Dendritic cell treated with granulocyte-macrophage colony-stimulating factor and Interleukin-4, amounts not matched to agents 40 ng/mL and 50 ng/mL, for 4 days (primary cell): ENCODE measurements at regions not wholly inside any gene's neighbourhood (a gene's known extent, or its start where the extent isn't known, plus 50 kb on each side); places are given as distances from the start of the nearest gene placed in this dataset.

ENCODE experiments used
- H3K27ac Mint-ChIP-seq: one replicate; pipeline ENCODE4 v1.8.0; 2022; ENCODE audit warnings: mild to moderate bottlenecking, mixed read lengths
- H3K27me3 Mint-ChIP-seq: one replicate; pipeline ENCODE4 v1.8.0; 2022; ENCODE audit warnings: mild to moderate bottlenecking, mixed read lengths
- H3K36me3 Mint-ChIP-seq: one replicate; pipeline ENCODE4 v1.8.0; 2022; ENCODE audit warnings: low read depth, mixed read lengths
- H3K4me1 Mint-ChIP-seq: one replicate; pipeline ENCODE4 v1.8.0; 2022; ENCODE audit warnings: low read depth, mixed read lengths
- H3K4me3 Mint-ChIP-seq: one replicate; pipeline ENCODE4 v1.8.0; 2022; ENCODE audit warnings: mild to moderate bottlenecking, moderate library complexity, mixed read lengths
- H3K9me3 Mint-ChIP-seq: one replicate; pipeline ENCODE4 v1.8.0; 2022; ENCODE audit warnings: mixed read lengths
- intact Hi-C: fragments of 100-400 bp; cut with micrococcal nuclease; formaldehyde crosslinking; loops from one replicate; pipeline ENCODE4 v1.15.0; 2022

DNA sequence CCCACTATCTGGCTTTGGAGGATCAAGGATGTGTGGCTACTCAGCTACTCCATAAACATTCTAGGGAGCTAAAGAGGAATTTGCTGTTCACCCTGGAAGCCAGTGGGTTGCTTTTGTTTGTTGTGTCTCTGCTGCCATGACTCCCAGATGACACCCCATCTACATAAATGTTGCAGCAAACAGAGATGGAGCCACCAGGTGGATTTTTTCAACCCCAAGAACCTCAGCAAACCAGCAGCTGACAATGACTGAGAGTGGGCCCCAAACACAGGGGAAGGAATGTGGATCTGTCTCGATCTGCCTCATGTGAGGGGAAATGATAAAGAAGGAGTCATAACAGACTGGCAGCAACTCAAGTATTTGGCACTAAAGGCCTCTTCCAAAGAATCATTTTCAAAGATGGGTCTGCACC is 132.7 kb upstream of the TNC start:
- no peaks in the 10 kb centered on the region for H3K4me1 Mint-ChIP-seq
- intact Hi-C loops = no loop called here
- H3K9me3 Mint-ChIP-seq = peaks cover 6% of the 10 kb centered on the region
- no peak overlapping the region for H3K27ac Mint-ChIP-seq
- no peaks in the 10 kb centered on the region for H3K36me3 Mint-ChIP-seq
- no peaks in the 10 kb centered on the region for H3K27me3 Mint-ChIP-seq
- H3K4me3 Mint-ChIP-seq = no peak overlapping the region

DNA sequence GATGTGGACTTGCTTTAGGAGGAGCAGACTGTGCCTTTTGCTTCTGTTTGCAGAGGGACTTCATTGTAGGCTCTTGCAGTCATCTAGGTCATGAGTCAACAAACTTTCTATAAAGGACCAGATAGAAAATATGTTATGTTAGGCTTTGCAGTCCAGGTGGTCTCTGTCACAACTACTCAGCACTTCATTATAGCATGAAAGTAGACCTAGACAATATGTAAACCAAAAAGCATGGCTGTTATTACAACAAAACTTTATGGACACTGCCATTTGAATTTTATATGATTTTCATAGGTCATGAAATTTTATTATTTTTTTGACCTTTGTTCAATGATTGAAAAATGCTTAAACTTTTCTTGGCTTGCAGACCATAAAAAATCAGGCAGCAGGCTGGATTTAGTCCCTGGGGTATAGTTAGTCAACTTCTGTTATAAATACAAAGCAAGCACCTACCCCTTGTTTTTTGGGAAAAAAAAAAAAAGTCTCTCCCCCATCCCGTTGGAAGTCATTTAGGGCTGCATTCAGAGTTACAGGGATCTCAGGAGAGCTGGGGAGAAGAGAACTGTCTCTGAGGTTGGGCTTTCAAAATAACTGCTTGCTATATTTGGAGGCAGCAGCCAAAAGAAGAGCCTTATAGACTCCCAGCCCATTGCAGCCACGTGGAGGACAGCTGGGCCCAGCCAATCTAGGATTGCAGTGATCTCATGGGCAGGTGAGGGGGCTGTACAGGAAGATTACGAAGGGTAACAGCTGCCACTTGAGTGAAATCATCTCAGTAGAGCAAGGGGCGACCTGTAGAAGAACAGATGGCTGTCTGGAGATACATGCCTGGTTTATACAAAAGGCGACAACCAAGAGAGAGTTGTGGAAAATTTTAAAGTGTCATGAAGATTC is 136.6 kb upstream of the TNC start:
- H3K4me1 Mint-ChIP-seq = no peaks in the 10 kb centered on the region
- H3K27me3 Mint-ChIP-seq = no peaks in the 10 kb centered on the region
- no peaks in the 10 kb centered on the region for H3K36me3 Mint-ChIP-seq
- no peak overlapping the region for H3K27ac Mint-ChIP-seq
- intact Hi-C loops = no loop called here
- H3K4me3 Mint-ChIP-seq = no peak overlapping the region
- H3K9me3 Mint-ChIP-seq = peaks cover 6% of the 10 kb centered on the region

DNA sequence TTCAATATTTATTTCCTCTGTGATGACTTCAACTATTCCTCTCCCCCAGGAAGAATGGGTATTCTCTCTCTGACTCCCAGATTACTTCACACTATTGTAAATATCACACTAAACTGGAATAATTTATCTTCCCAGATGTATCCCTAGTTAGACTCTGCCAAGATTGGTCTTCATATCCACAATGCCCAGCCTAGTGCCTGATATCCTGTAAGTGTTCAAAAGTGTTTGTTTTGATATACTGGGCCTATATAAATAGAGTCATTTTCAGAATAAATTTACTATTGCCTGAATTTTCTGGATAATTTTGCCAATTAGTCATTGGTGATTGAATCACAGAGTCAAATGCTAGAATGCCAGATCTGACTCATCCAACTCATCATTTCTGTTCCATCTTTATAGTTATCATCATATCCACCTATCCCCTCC is 143.7 kb upstream of the TNC start:
- Mint-ChIP-seq H3K27ac (no peak overlapping the region), H3K27me3 (no peaks in the 10 kb centered on the region), H3K9me3 (no peaks in the 10 kb centered on the region), H3K4me3 (no peak overlapping the region), H3K4me1 (no peaks in the 10 kb centered on the region), H3K36me3 (no peaks in the 10 kb centered on the region)
- intact Hi-C loops = no loop called here

DNA sequence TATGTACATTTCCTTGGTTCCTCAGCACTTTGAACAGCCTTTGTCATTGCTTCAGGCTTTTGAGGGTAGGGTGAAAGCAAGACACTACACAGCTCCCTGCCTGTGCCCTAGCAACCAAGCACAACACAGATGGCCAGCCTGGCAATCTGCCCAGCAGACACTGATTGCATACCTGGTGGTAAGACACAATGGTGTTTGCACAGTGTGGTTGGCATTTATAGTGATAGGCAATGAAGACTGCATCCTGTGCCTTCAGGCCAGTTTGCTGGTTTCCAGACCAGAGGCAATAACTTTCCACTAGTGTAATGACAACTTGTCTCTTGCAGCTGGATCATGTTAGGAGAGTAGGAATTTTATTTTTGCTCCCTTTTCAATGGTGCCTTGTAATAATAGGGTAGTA is 144.5 kb upstream of the TNC start:
- intact Hi-C loops = no loop called here
- Mint-ChIP-seq H3K27me3 (no peaks in the 10 kb centered on the region), H3K36me3 (no peaks in the 10 kb centered on the region), H3K4me1 (no peaks in the 10 kb centered on the region), H3K9me3 (no peaks in the 10 kb centered on the region), H3K4me3 (no peak overlapping the region), H3K27ac (no peak overlapping the region)

DNA sequence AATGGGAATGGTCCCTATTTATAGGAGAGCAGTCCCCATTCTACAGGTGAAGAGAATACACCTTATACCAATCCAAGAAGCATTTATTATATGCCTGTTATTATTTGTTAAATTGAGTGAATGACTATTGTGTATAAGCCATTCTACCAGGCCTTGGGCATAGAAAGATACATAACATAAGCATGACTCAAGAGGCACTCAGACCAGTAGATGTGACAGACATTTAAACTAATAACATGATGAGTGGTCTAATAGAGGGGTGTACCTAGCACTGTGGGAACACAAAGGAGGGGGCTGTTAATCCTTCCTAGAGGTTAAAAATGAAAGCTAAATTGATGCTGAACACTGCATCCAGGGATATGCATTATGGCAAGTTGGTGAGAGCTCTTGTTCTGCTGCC is 145.0 kb upstream of the TNC start:
- H3K4me3 Mint-ChIP-seq = no peak overlapping the region
- H3K27me3 Mint-ChIP-seq = no peaks in the 10 kb centered on the region
- H3K36me3 Mint-ChIP-seq = no peaks in the 10 kb centered on the region
- no peaks in the 10 kb centered on the region for H3K4me1 Mint-ChIP-seq
- no peaks in the 10 kb centered on the region for H3K9me3 Mint-ChIP-seq
- no peak overlapping the region for H3K27ac Mint-ChIP-seq
- intact Hi-C loops = no loop called here

DNA sequence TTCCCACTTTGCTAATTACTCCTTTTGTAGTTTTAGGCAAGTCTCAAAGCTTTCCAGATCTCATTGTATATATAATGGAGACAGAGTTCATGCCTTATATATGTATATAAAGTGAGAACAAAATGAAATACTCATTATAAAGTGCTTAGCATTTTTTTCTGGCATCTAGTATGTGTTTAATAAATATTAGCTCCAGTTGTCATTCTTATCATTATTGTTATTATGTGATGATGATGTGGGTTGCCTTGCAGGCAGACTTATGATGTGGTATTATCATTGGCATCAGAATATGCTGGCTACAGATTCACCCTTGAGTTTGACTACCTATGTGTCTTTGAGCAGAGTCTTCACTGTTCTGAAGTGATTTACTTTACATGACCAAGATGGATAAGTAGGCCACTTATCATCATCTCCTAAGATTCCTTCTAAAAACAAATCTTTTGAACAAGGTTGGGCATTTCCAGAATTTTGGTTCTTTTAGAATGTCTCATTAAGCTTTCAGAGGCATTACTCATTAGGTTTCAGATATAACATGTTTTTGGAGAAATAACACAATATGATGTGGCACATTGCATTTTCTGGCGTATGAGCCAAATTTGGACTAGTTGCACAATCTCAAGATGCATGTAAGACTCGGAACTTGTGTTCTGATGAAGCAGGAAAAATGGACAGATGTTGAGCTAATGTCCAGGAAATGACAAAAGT is 145.6 kb upstream of the TNC start:
- H3K36me3 Mint-ChIP-seq = no peaks in the 10 kb centered on the region
- no peak overlapping the region for H3K27ac Mint-ChIP-seq
- no peak overlapping the region for H3K4me3 Mint-ChIP-seq
- no peaks in the 10 kb centered on the region for H3K27me3 Mint-ChIP-seq
- intact Hi-C loops = no loop called here
- no peaks in the 10 kb centered on the region for H3K9me3 Mint-ChIP-seq
- no peaks in the 10 kb centered on the region for H3K4me1 Mint-ChIP-seq

DNA sequence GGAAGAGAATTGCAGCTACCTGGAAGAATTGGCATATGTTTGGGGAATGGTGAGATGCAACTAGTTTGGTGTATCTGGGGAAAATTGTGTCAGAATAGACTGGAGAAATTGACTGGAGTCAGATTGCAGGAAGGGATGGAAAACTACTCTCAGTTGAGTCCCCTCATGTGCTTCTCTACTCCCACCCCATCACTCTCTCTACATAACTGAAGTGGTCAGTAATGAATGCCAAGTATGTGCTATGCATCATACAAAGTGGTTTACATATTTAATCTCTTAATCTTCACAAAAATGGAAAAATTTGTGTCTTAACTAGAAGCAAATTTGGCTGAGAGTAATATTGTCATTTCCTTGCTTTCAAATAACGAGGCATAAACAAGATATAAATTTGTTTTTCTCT is 146.4 kb upstream of the TNC start:
- no peaks in the 10 kb centered on the region for H3K9me3 Mint-ChIP-seq
- no peaks in the 10 kb centered on the region for H3K27me3 Mint-ChIP-seq
- no peaks in the 10 kb centered on the region for H3K36me3 Mint-ChIP-seq
- H3K27ac Mint-ChIP-seq = no peak overlapping the region
- intact Hi-C loops = no loop called here
- no peaks in the 10 kb centered on the region for H3K4me1 Mint-ChIP-seq
- H3K4me3 Mint-ChIP-seq = no peak overlapping the region

DNA sequence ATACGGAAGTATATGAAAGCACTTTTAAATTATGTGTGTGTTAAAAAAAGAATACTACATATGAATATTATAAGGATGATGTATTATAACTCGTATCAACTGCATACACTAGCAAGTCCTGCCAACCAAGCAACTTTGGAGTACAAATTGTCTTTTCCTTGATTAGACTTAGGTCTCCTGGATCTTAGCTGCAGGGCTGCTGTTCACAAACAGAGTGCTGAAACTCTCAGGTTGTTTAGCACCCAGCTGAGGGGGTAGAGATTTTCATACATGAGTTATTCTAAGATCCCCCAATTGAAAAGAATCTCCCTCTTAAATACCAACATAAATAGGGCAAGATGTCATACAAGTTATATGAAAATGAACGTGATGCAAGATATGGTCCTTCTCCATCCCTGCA is 149.8 kb upstream of the TNC start:
- intact Hi-C loops = no loop called here
- Mint-ChIP-seq H3K27me3 (no peaks in the 10 kb centered on the region), H3K9me3 (no peaks in the 10 kb centered on the region), H3K36me3 (no peaks in the 10 kb centered on the region), H3K27ac (no peak overlapping the region), H3K4me3 (no peak overlapping the region), H3K4me1 (no peaks in the 10 kb centered on the region)

DNA sequence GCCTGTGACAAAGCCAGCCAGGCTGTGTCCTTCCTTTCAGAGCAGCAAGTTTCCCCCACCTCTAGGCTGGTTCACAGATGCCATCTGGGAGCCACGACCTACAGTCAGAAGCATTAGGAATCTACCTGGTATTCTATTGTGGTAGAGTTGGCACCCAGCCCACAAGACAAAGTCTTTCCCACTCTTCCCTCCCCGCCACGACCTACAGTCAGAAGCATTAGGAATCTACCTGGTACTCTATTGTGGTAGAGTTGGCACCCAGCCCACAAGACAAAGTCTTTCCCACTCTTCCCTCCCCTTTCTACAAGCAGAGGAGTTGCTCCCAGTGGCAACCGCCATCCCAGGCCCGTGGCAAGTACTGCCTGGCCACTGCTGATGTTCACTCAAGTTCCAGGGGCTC is 157.8 kb upstream of the TNC start:
- intact Hi-C loops = no loop called here
- Mint-ChIP-seq H3K27ac (no peak overlapping the region), H3K9me3 (no peaks in the 10 kb centered on the region), H3K27me3 (no peaks in the 10 kb centered on the region), H3K36me3 (no peaks in the 10 kb centered on the region), H3K4me3 (no peak overlapping the region), H3K4me1 (no peaks in the 10 kb centered on the region)

DNA sequence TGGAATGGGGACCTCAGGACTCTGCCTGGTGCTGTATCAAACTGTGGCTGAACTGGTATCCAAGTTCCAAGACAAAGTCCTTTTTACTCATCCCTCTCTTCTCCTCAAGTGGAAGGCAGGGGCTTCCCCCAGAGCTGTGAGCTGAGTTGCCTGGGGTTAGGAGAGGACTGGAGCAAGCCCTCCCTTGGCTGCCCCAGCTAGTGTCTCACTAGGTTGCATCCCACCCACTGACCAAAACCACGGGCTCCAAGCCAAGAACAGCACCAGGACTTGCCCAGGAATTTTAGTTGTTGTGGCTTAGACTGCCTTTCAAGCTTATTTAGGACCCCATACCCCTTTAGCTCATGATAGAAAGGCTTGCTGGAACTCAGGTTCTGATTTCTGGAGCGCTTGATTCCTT is 158.7 kb upstream of the TNC start:
- Mint-ChIP-seq H3K4me3 (no peak overlapping the region), H3K9me3 (no peaks in the 10 kb centered on the region), H3K27me3 (no peaks in the 10 kb centered on the region), H3K4me1 (no peaks in the 10 kb centered on the region), H3K36me3 (no peaks in the 10 kb centered on the region), H3K27ac (no peak overlapping the region)
- intact Hi-C loops = no loop called here

DNA sequence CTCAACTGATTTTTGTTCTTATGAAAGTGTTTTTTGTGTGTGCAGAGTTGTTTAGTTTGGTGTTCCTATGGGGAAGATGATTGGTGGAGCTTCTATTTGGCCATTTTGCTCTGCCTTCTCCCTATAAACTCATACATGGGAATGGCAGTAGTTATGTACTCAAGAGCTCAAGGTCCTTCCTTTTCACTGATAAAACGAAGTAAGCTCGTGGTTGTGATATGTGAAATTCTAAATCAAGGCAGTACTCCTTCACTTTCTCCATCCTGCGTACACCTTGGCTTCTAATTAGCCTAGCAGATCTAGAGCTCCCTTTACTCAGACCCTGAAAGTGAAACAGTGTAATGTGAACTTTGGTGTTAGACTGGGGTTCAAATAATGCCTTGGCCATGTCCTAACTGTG is 159.3 kb upstream of the TNC start:
- Mint-ChIP-seq H3K36me3 (no peaks in the 10 kb centered on the region), H3K27me3 (no peaks in the 10 kb centered on the region), H3K27ac (no peak overlapping the region), H3K4me3 (no peak overlapping the region), H3K4me1 (no peaks in the 10 kb centered on the region), H3K9me3 (no peaks in the 10 kb centered on the region)
- intact Hi-C loops = no loop called here

DNA sequence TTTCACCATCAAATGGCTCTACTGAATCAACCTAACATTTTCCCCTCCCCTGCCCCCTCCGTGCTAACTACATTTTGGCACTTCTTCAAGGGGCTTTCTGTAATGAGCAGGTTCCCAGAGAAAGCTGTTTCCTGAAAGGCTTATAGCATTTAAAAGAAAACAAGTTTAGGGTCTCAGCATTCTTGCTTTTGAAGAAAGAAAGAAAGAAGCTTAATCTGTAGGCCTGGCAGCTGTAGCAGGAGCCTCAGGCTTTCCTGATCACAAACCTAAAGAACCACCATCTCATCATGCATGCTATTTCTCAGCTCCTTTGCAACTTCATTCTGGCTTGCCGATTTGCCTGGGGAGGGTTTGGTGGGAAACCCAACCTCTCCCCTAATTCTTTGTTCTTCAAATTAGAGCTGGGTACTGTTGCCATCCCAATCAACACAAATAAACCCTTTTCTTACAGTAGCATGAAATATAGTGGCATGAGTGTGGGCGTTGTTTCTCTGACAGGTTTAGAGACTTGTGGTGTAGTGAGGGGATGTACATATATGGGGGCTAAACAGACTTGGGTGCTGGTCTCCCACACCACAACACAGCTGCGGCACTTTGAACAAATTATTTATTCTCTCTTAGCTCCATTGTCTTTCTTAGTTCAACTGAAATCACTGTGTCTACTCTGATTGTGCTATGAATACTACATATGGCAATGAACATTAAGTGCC is 160.5 kb upstream of the TNC start:
- H3K27me3 Mint-ChIP-seq = no peaks in the 10 kb centered on the region
- no peaks in the 10 kb centered on the region for H3K4me1 Mint-ChIP-seq
- H3K27ac Mint-ChIP-seq = no peak overlapping the region
- H3K4me3 Mint-ChIP-seq = no peak overlapping the region
- no peaks in the 10 kb centered on the region for H3K36me3 Mint-ChIP-seq
- H3K9me3 Mint-ChIP-seq = no peaks in the 10 kb centered on the region
- intact Hi-C loops = no loop called here

DNA sequence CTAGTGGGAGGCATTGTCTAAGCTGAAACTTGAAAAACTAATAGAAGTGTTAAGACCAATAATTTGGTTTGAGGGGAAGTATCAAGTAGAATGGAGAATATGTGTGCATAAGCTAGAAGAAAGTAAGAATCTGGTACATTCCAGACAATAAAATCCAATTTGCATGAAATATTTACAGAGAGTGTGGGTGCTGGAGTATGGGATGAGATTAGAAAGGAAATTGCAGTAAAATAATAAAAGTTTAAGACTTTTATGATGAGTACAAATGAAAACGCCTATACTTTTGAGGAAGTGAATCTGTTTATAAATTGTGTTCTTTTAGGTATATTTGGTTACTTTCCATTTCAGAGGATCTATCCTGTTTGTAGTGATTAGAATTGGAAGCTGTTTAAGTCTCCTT is 165.4 kb upstream of the TNC start:
- Mint-ChIP-seq H3K4me3 (no peak overlapping the region), H3K9me3 (no peaks in the 10 kb centered on the region), H3K36me3 (no peaks in the 10 kb centered on the region), H3K27me3 (no peaks in the 10 kb centered on the region), H3K27ac (no peak overlapping the region), H3K4me1 (no peaks in the 10 kb centered on the region)
- intact Hi-C loops = no loop called here

DNA sequence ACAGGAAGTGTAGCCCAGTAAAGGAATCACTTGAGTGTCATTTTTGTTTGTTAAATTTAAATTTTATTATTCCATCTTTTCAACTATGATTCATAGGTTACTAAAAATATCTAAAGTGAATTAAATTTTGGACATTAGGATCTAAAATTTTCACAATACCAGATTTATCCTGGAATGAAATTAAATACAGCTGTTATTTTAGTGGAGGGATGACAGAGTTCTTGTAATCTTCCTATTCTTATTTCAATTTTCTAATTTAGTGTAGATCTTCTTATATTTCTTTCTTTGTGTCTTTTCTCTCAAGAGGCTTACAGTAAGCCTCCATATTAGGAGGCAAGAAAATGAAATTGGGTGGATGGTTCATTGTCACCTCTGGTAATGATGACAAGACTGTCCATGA is 167.9 kb upstream of the TNC start:
- Mint-ChIP-seq H3K4me1 (no peaks in the 10 kb centered on the region), H3K4me3 (no peak overlapping the region), H3K27me3 (no peaks in the 10 kb centered on the region), H3K36me3 (no peaks in the 10 kb centered on the region), H3K9me3 (no peaks in the 10 kb centered on the region), H3K27ac (no peak overlapping the region)
- intact Hi-C loops = no loop called here
